Large intestine (tissue), 3 donors: ENCODE measurements at regions not wholly inside any gene's neighbourhood (a gene's known extent, or its start where the extent isn't known, plus 50 kb on each side); places are given as distances from the start of the nearest gene placed in this dataset.

Experiments used
- DNase-seq, 2 donors: peaks; one replicate each; pipeline versions ENCODE4 v3.0.0 to v3.0.0-alpha.2; 2013
- H3K27ac ChIP-seq: one replicate; pipeline ENCODE4 v1.5.1; 2013; ENCODE audit warnings: low read length
- H3K27me3 ChIP-seq: 2 replicates; pipeline ENCODE4 v1.6.1; 2013; ENCODE audit warnings: low read length; ENCODE audit not compliant: control insufficient read depth, insufficient read depth
- H3K36me3 ChIP-seq: 2 replicates; pipeline ENCODE4 v1.6.1; 2013; ENCODE audit warnings: low read length; ENCODE audit not compliant: control insufficient read depth, insufficient read depth
- H3K4me1 ChIP-seq: one replicate; pipeline ENCODE4 v1.6.1; 2013; ENCODE audit warnings: low read length; ENCODE audit not compliant: control insufficient read depth, insufficient read depth
- H3K4me3 ChIP-seq: one replicate; pipeline ENCODE4 v1.5.1; 2013; ENCODE audit warnings: low read length
- H3K9me3 ChIP-seq: one replicate; pipeline ENCODE4 v1.6.1; 2013; ENCODE audit warnings: mild to moderate bottlenecking, low read depth, low read length, moderate library complexity; ENCODE audit not compliant: control insufficient read depth
- WGBS: methylation state at CpG from one replicate; pipeline ENCODE4 v1.1.5; 2013; ENCODE audit warnings: low lambda C conversion rate; ENCODE audit not compliant: insufficient coverage; 5-methylcytosine and 5-hydroxymethylcytosine counted together

GRCh38 chr22:47250995-47251765 lies 488.7 kb downstream of the TBC1D22A start:
- Histone ChIP-seq H3K4me3 (no peak overlapping the region), H3K36me3 (no peaks in the 10 kb centered on the region), H3K27me3 (no peaks in the 10 kb centered on the region), H3K4me1 (no peaks in the 10 kb centered on the region), H3K27ac (no peak overlapping the region), H3K9me3 (peaks cover 3% of the 10 kb centered on the region)
- no peak for DNase-seq
- no CpG with 5 or more reads among the region's 12 CpGs for WGBS

- no peak for DNase-seq
- H3K4me1 ChIP-seq, result no peaks in the 10 kb centered on the region
- WGBS, result no CpG with 5 or more reads among the region's 8 CpGs
- H3K36me3 ChIP-seq, result no peaks in the 10 kb centered on the region
- peaks cover 3% of the 10 kb centered on the region for H3K9me3 ChIP-seq
- H3K4me3 ChIP-seq, result no peak overlapping the region
- H3K27me3 ChIP-seq, result no peaks in the 10 kb centered on the region
- no peak overlapping the region for H3K27ac ChIP-seq
These were observed 487.0 kb downstream of the TBC1D22A start for GRCh38 chr22:47249370-47249928.

- no CpG with 5 or more reads among the region's 4 CpGs for WGBS
- H3K9me3 ChIP-seq, result peaks cover 3% of the 10 kb centered on the region
- no peaks in the 10 kb centered on the region for H3K36me3 ChIP-seq
- no peaks in the 10 kb centered on the region for H3K27me3 ChIP-seq
- no peak overlapping the region for H3K27ac ChIP-seq
- no peaks in the 10 kb centered on the region for H3K4me1 ChIP-seq
- no peak overlapping the region for H3K4me3 ChIP-seq
- DNase-seq, result no peak
These were observed 486.5 kb downstream of the TBC1D22A start for GRCh38 chr22:47248925-47249324.

- H3K36me3 ChIP-seq, result no peaks in the 10 kb centered on the region
- H3K27me3 ChIP-seq, result no peaks in the 10 kb centered on the region
- no peak overlapping the region for H3K4me3 ChIP-seq
- H3K27ac ChIP-seq, result no peak overlapping the region
- peaks cover 3% of the 10 kb centered on the region for H3K9me3 ChIP-seq
- WGBS, result no CpG with 5 or more reads among the region's 12 CpGs
- no peak for DNase-seq
- no peaks in the 10 kb centered on the region for H3K4me1 ChIP-seq
These were observed 485.3 kb downstream of the TBC1D22A start for GRCh38 chr22:47247579-47248240.

GRCh38 chr22:47245786-47246185 lies 483.3 kb downstream of the TBC1D22A start:
- no peaks in the 10 kb centered on the region for H3K4me1 ChIP-seq
- H3K9me3 ChIP-seq, result no peaks in the 10 kb centered on the region
- no CpG with 5 or more reads among the region's 7 CpGs for WGBS
- DNase-seq, result no peak
- no peaks in the 10 kb centered on the region for H3K27me3 ChIP-seq
- H3K27ac ChIP-seq, result no peak overlapping the region
- no peaks in the 10 kb centered on the region for H3K36me3 ChIP-seq
- H3K4me3 ChIP-seq, result no peak overlapping the region

GRCh38 chr22:47245286-47245685 lies 482.8 kb downstream of the TBC1D22A start:
- Histone ChIP-seq H3K36me3 (no peaks in the 10 kb centered on the region), H3K4me3 (no peak overlapping the region), H3K27me3 (no peaks in the 10 kb centered on the region), H3K27ac (no peak overlapping the region), H3K4me1 (no peaks in the 10 kb centered on the region), H3K9me3 (no peaks in the 10 kb centered on the region)
- no peak for DNase-seq
- 88% methylated on average over 1 of the region's 3 CpGs for WGBS

GRCh38 chr22:47240116-47240515 lies 477.7 kb downstream of the TBC1D22A start:
- Histone ChIP-seq H3K27ac (no peak overlapping the region), H3K27me3 (no peaks in the 10 kb centered on the region), H3K9me3 (no peaks in the 10 kb centered on the region), H3K36me3 (no peaks in the 10 kb centered on the region), H3K4me3 (no peak overlapping the region), H3K4me1 (no peaks in the 10 kb centered on the region)
- DNase-seq, result no peak
- no CpG with 5 or more reads among the region's 10 CpGs for WGBS

GRCh38 chr22:47239474-47239860 lies 477.0 kb downstream of the TBC1D22A start:
- DNase-seq, result no peak
- no peaks in the 10 kb centered on the region for H3K4me1 ChIP-seq
- H3K36me3 ChIP-seq, result no peaks in the 10 kb centered on the region
- H3K9me3 ChIP-seq, result no peaks in the 10 kb centered on the region
- no CpG with 5 or more reads among the region's 6 CpGs for WGBS
- H3K27me3 ChIP-seq, result no peaks in the 10 kb centered on the region
- no peak overlapping the region for H3K27ac ChIP-seq
- no peak overlapping the region for H3K4me3 ChIP-seq

- Histone ChIP-seq H3K36me3 (no peaks in the 10 kb centered on the region), H3K4me3 (no peak overlapping the region), H3K9me3 (no peaks in the 10 kb centered on the region), H3K4me1 (no peaks in the 10 kb centered on the region), H3K27ac (no peak overlapping the region), H3K27me3 (no peaks in the 10 kb centered on the region)
- 80% methylated on average over 1 of the region's 10 CpGs for WGBS
- no peak for DNase-seq
These were observed 476.4 kb downstream of the TBC1D22A start for GRCh38 chr22:47238690-47239473.

GRCh38 chr22:47237890-47238480 lies 475.5 kb downstream of the TBC1D22A start:
- Histone ChIP-seq H3K9me3 (no peaks in the 10 kb centered on the region), H3K4me1 (no peaks in the 10 kb centered on the region), H3K27me3 (no peaks in the 10 kb centered on the region), H3K36me3 (no peaks in the 10 kb centered on the region), H3K27ac (no peak overlapping the region), H3K4me3 (no peak overlapping the region)
- no peak for DNase-seq
- no CpG with 5 or more reads among the region's 7 CpGs for WGBS
